Fibroblast of mammary gland (primary cell): ENCODE measurements at regions not wholly inside any gene's neighbourhood (a gene's known extent, or its start where the extent isn't known, plus 50 kb on each side); places are given as distances from the start of the nearest gene placed in this dataset.

Experiments
- DNase-seq: peaks from one replicate; pipeline ENCODE4 v3.0.0-alpha.2; 2010; ENCODE audit warnings: low read depth
- H3K4me3 ChIP-seq: 2 replicates; pipeline ENCODE4 v1.5.1; 2011; ENCODE audit warnings: low read depth, mild to moderate bottlenecking, low read length, moderate library complexity; ENCODE audit not compliant: control insufficient read depth
- CTCF ChIP-seq: conservative IDR thresholded peaks from 2 replicates; pipeline ENCODE4 v1.5.1; 2011; ENCODE audit warnings: low read depth, low read length, inconsistent platforms; ENCODE audit not compliant: control insufficient read depth, insufficient read depth

- no peak for TF ChIP-seq CTCF
- H3K4me3 ChIP-seq: no peak overlapping the region
- DNase-seq: no peak
Observed at GRCh38 chr7:4319280-4319679, 362.8 kb upstream of the FOXK1 start.

- no peak for DNase-seq
- no peak for TF ChIP-seq CTCF
- H3K4me3 ChIP-seq: no peak overlapping the region
Observed at GRCh38 chr7:4325732-4326131, 356.4 kb upstream of the FOXK1 start.

- no peak overlapping the region for H3K4me3 ChIP-seq
- no peak for TF ChIP-seq CTCF
- DNase-seq: no peak
Observed at GRCh38 chr7:4331711-4332110, 350.4 kb upstream of the FOXK1 start.

GRCh38 chr7:4338556-4338955 is 343.5 kb upstream of the FOXK1 start:
- no peak for DNase-seq
- no peak overlapping the region for H3K4me3 ChIP-seq
- no peak for TF ChIP-seq CTCF

GRCh38 chr7:4343272-4344247 is 338.5 kb upstream of the FOXK1 start:
- no peak overlapping the region for H3K4me3 ChIP-seq
- TF ChIP-seq CTCF: no peak
- no peak for DNase-seq

- H3K4me3 ChIP-seq: no peak overlapping the region
- DNase-seq: no peak
- TF ChIP-seq CTCF: no peak
Observed at GRCh38 chr7:4345004-4345403, 337.1 kb upstream of the FOXK1 start.
